ENCODE measurements at regions not wholly inside any gene's neighbourhood (a gene's known extent, or its start where the extent isn't known, plus 50 kb on each side); places are given as distances from the start of the nearest gene placed in this dataset.

DNA sequence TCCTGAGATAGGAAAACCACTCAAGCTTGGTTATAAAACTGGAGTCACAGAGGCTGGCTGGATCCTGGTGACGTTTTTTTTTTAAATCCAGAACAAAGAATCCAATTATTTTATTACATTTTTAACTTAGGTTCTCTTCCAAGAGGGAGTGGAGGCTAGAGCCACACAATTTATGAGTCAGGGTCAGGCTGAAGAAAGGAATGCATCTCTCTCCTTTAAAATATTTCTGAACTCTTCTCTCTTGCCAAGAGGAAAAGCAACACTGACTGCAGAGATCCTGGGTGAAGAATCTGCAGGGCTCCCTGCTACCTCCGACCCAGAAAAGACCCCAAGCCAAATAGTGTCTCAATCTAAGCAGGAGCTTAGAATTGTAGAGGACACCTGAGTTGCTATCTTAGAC, 88.5 kb upstream of the SSTR4 start:
- TF ChIP-seq, protein P1, sequence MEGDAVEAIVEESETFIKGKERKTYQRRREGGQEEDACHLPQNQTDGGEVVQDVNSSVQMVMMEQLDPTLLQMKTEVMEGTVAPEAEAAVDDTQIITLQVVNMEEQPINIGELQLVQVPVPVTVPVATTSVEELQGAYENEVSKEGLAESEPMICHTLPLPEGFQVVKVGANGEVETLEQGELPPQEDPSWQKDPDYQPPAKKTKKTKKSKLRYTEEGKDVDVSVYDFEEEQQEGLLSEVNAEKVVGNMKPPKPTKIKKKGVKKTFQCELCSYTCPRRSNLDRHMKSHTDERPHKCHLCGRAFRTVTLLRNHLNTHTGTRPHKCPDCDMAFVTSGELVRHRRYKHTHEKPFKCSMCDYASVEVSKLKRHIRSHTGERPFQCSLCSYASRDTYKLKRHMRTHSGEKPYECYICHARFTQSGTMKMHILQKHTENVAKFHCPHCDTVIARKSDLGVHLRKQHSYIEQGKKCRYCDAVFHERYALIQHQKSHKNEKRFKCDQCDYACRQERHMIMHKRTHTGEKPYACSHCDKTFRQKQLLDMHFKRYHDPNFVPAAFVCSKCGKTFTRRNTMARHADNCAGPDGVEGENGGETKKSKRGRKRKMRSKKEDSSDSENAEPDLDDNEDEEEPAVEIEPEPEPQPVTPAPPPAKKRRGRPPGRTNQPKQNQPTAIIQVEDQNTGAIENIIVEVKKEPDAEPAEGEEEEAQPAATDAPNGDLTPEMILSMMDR (IDR thresholded peaks at IDR 0.05; ENCODE audit: insufficient read depth, low read length, poor library complexity, severe bottlenecking), result no peak
- no peak for TF ChIP-seq EZH2phosphoT487 (conservative IDR thresholded peaks at IDR 0.05; ENCODE audit: low read length)
- H3K9me3 ChIP-seq (ENCODE audit: insufficient read depth, low read length), result no peaks in the 10 kb centered on the region
- no peak overlapping the region for H3K27ac ChIP-seq (ENCODE audit: low read depth, low read length)
- H3K79me2 ChIP-seq (ENCODE audit: insufficient read depth, low read length), result no peaks in the 10 kb centered on the region
- H3K9ac ChIP-seq (ENCODE audit: low read length), result no peak overlapping the region
- no peaks in the 10 kb centered on the region for H3F3A ChIP-seq (ENCODE audit: insufficient read depth)
- no peaks in the 10 kb centered on the region for H4K20me1 ChIP-seq (ENCODE audit: low read depth, low read length)
- H3K36me3 ChIP-seq (ENCODE audit: low read length), result no peaks in the 10 kb centered on the region
- no peaks in the 10 kb centered on the region for H3K9me2 ChIP-seq (replicated peaks; ENCODE audit: insufficient read depth, low read length)
- no peak overlapping the region for H3K4me2 ChIP-seq (ENCODE audit: low read depth, low read length, poor library complexity, severe bottlenecking)
- H3K4me3 ChIP-seq (ENCODE audit: insufficient read depth, low read length, poor library complexity, severe bottlenecking), result no peak overlapping the region
- H3K27me3 ChIP-seq (ENCODE audit: low read length), result no peaks in the 10 kb centered on the region
- no peak overlapping the region for H2AFZ ChIP-seq (ENCODE audit: low read depth, low read length, severe bottlenecking)

DNA sequence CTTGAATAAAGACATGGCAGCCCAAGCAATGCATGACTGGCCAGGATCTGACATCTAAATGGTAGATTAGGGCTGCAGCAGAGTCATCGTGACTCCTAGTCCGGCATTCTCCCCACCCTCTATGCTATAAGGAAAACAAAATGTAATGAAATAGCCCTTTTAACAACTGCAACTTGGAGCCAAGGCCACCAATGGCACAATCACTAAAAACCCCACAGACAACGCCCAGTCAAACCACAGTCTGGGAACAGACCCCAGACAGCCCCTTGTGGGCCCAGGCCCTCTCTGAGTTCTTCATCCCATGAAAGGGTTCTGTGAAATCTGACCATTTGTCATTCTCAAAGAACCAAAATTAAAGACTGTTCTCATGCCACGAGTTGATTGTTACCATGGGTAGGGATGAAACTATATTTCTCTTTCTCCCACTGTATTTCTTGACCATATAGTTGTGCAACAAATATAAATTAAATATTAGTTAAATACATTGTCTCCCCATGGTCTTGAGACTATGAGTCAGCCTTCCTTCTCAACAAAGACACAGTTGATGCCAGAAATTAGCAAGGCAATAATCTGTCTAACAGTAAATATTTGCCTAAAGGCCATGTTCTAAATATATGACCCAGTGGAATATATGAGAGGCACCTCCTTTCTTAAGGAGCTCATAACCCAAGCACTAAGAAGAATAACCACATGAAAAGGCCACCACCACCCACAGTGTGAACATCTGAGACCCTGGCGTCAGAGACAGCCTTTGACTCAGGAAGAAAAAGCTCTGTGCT, 85.6 kb upstream of the SSTR4 start:
- Histone ChIP-seq H3K9me2 (replicated peaks; ENCODE audit: insufficient read depth, low read length) (no peaks in the 10 kb centered on the region), H3K4me2 (ENCODE audit: low read depth, low read length, poor library complexity, severe bottlenecking) (no peak overlapping the region), H3K79me2 (ENCODE audit: insufficient read depth, low read length) (no peaks in the 10 kb centered on the region), H3K9ac (ENCODE audit: low read length) (no peak overlapping the region), H3K9me3 (ENCODE audit: insufficient read depth, low read length) (no peaks in the 10 kb centered on the region), H3K27ac (ENCODE audit: low read depth, low read length) (no peak overlapping the region), H3K27me3 (ENCODE audit: low read length) (no peaks in the 10 kb centered on the region), H3F3A (ENCODE audit: insufficient read depth) (no peaks in the 10 kb centered on the region), H3K36me3 (ENCODE audit: low read length) (no peaks in the 10 kb centered on the region), H3K4me3 (ENCODE audit: insufficient read depth, low read length, poor library complexity, severe bottlenecking) (no peak overlapping the region), H4K20me1 (ENCODE audit: low read depth, low read length) (no peaks in the 10 kb centered on the region), H2AFZ (ENCODE audit: low read depth, low read length, severe bottlenecking) (no peak overlapping the region)
- TF ChIP-seq EZH2phosphoT487 (conservative IDR thresholded peaks at IDR 0.05; ENCODE audit: low read length), result no peak
- TF ChIP-seq, protein P1 (IDR thresholded peaks at IDR 0.05; ENCODE audit: insufficient read depth, low read length, poor library complexity, severe bottlenecking), result no peak

DNA sequence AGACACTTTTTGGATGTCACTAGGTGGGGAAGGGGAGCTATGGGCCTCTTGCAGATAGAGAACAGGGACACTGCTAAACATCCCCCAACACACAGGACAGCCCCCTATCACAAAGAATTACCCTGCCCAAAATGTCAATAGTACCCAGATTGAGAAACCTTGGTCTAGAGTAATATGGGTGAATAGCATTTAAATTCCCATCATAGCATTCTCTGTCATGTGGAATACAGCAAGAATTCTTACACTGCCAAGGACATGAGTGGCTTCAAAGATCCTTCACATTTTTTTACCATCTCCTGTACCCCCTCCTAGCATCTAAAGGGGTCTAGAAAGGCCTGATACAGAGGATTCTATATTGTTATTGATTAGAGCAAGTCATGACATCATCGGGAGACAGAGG, 83.1 kb upstream of the SSTR4 start:
- H3K4me3 ChIP-seq (ENCODE audit: insufficient read depth, low read length, poor library complexity, severe bottlenecking), result no peak overlapping the region
- H3K9me2 ChIP-seq (replicated peaks; ENCODE audit: insufficient read depth, low read length), result no peaks in the 10 kb centered on the region
- H3K9me3 ChIP-seq (ENCODE audit: insufficient read depth, low read length), result no peaks in the 10 kb centered on the region
- no peaks in the 10 kb centered on the region for H3F3A ChIP-seq (ENCODE audit: insufficient read depth)
- H3K27ac ChIP-seq (ENCODE audit: low read depth, low read length), result no peak overlapping the region
- H3K36me3 ChIP-seq (ENCODE audit: low read length), result no peaks in the 10 kb centered on the region
- H2AFZ ChIP-seq (ENCODE audit: low read depth, low read length, severe bottlenecking), result no peak overlapping the region
- TF ChIP-seq, protein P1 (IDR thresholded peaks at IDR 0.05; ENCODE audit: insufficient read depth, low read length, poor library complexity, severe bottlenecking), result no peak
- no peak for TF ChIP-seq EZH2phosphoT487 (conservative IDR thresholded peaks at IDR 0.05; ENCODE audit: low read length)
- no peaks in the 10 kb centered on the region for H3K27me3 ChIP-seq (ENCODE audit: low read length)
- no peaks in the 10 kb centered on the region for H3K79me2 ChIP-seq (ENCODE audit: insufficient read depth, low read length)
- H4K20me1 ChIP-seq (ENCODE audit: low read depth, low read length), result no peaks in the 10 kb centered on the region
- H3K4me2 ChIP-seq (ENCODE audit: low read depth, low read length, poor library complexity, severe bottlenecking), result no peak overlapping the region
- H3K9ac ChIP-seq (ENCODE audit: low read length), result no peak overlapping the region

Measured in SU-DHL-6 (cell line).